Pancreas (tissue), 10 donors: ENCODE measurements at regions not wholly inside any gene's neighbourhood (a gene's known extent, or its start where the extent isn't known, plus 50 kb on each side); places are given as distances from the start of the nearest gene placed in this dataset.

Experiments
- ATAC-seq, 4 donors: fragments of 200-7000 bp; cut with Tn5 transposase; one replicate each; pipeline versions ENCODE4 v1.8.0 to v1.9.1; 2020; ENCODE audit warnings: mild to moderate bottlenecking in 4 of 4, moderate library complexity in 4 of 4
- DNase-seq, 6 donors: peaks; one replicate each; pipeline ENCODE4 v3.0.0-alpha.2; 2020
- FAIRE-seq: peaks from 2 replicates; lab custom pipeline; 2012; peaks lifted over from hg19 to GRCh38; lab: Jason Lieb, UNC
- H3K27ac ChIP-seq, 4 donors: fragments of 200-600 bp; sonication (generic); 1 replicate in 3 of 4; 2 replicates in 1 of 4; pipeline versions ENCODE4 v1.5.0 to v1.8.0; 2020
- H3K27me3 ChIP-seq, 4 donors: fragments of 200-600 bp; one replicate each; pipeline ENCODE4 v1.8.0; 2021
- H3K36me3 ChIP-seq, 3 donors: fragments of 200-600 bp; sonication (generic) in 1 of 3; one replicate each; pipeline versions ENCODE4 v1.5.0 to v1.8.0; 2020 to 2021
- H3K4me1 ChIP-seq, 3 donors: fragments of 200-600 bp; one replicate each; pipeline ENCODE4 v1.8.0; 2021
- H3K4me3 ChIP-seq, 4 donors: fragments of 200-600 bp; sonication (generic) in 2 of 4; one replicate each; pipeline versions ENCODE4 v1.5.0 to v1.8.0; 2020 to 2021
- H3K9me3 ChIP-seq, 4 donors: fragments of 200-600 bp; one replicate each; pipeline ENCODE4 v1.8.0; 2021
- WGBS, 2 donors: extraction: QIAGEN DNeasy Blood & Tissue Kit; methylation state at CpG; one replicate each; pipeline ENCODE4 v1.1.7; 2013; 5-methylcytosine and 5-hydroxymethylcytosine counted together
- intact Hi-C, 3 donors: fragments of 100-400 bp; cut with DNase I; formaldehyde crosslinking; loops; one replicate each; pipeline versions ENCODE4 v1.11.1 to v1.14.2; 2022
- TF ChIP-seq, protein P1 (sequence below), 4 donors: fragments of 200-600 bp; sonication (generic) in 3 of 4; IDR thresholded peaks; one replicate each; pipeline versions ENCODE4 v1.5.0 to v1.8.0; 2021; ENCODE audit warnings: antibody characterized with exemption in 4 of 4
- donor health status: healthy with polysubstance abuse.
- donor health status: DM: no; HTN: no; CAD: no; lungs with moderate emphysema.
- donor health status: DM: no; HTN: no; CAD: no.
- donor health status: control.
- donor health status: control.
- donor health status: Bipolar disorder and iron deficiency.
- donor health status: DM: yes; HTN: yes; CAD: no.
- donor health status: DM: no; HTN: no; CAD: no.
- donor health status: DM: no; HTN: no; CAD: no.
- donor health status: DM: yes; HTN: yes; CAD: no.

DNA sequence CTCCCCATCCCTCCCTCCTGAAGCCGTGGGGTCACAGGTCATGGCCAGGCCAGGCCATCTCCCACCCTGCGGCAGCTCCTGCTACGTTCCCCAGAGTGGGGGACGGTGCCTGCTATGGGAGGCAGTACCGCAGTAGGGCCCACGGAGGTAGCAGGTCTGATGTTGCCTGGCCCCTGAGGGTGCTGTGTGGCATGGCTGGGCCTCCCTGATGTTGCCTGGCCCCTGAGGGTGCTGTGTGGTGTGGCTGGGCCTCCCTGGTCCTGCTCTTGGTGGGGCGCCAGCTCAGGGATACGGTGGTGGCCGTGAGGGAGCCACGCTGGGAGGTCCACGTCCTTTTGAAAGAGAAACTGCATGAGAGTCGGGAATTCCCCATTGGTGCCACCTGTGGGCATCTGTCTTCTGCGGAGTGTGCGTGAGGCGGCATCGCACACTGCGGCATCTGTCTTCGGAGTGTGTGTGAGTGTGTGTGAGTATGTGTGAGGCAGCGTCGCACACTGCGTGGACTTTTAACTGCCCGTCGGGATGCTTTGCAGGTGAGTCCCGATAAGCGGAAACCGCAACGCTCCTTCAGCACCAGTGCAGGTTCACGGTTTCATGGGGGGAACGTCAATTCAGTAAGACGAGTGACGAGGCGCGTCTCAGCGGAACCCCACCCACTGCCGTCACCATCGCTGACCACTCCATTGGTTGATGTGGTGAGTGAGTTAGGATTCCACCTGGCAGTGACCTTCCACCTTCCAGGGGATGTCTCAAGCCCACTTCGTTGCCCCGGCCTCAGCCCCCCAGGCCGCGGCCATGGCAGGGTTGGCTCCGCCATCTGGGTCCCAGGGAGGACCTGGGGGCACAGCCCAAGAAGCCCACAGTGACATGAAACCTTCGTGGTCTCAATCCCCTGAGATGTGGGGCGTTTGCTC lies 51.2 kb upstream of the CFAP46 start:
- Histone ChIP-seq H3K36me3 (no peaks in the 10 kb centered on the region), H3K9me3 (no peaks in the 10 kb centered on the region), H3K27ac (no peak overlapping the region), H3K4me3 (no peak overlapping the region), H3K27me3 (no peaks in the 10 kb centered on the region), H3K4me1 (no peaks in the 10 kb centered on the region)
- intact Hi-C loops: no loop called here
- TF ChIP-seq, protein P1, sequence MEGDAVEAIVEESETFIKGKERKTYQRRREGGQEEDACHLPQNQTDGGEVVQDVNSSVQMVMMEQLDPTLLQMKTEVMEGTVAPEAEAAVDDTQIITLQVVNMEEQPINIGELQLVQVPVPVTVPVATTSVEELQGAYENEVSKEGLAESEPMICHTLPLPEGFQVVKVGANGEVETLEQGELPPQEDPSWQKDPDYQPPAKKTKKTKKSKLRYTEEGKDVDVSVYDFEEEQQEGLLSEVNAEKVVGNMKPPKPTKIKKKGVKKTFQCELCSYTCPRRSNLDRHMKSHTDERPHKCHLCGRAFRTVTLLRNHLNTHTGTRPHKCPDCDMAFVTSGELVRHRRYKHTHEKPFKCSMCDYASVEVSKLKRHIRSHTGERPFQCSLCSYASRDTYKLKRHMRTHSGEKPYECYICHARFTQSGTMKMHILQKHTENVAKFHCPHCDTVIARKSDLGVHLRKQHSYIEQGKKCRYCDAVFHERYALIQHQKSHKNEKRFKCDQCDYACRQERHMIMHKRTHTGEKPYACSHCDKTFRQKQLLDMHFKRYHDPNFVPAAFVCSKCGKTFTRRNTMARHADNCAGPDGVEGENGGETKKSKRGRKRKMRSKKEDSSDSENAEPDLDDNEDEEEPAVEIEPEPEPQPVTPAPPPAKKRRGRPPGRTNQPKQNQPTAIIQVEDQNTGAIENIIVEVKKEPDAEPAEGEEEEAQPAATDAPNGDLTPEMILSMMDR (IDR thresholded peaks at IDR 0.05): no peak
- WGBS, 2 donors: 76 to 83% methylated on average over 43 of the region's 43 CpGs
- FAIRE-seq (no peak), ATAC-seq (no peak), DNase-seq (peak in 2 of 6 donors; percentile 36 to 49)

DNA sequence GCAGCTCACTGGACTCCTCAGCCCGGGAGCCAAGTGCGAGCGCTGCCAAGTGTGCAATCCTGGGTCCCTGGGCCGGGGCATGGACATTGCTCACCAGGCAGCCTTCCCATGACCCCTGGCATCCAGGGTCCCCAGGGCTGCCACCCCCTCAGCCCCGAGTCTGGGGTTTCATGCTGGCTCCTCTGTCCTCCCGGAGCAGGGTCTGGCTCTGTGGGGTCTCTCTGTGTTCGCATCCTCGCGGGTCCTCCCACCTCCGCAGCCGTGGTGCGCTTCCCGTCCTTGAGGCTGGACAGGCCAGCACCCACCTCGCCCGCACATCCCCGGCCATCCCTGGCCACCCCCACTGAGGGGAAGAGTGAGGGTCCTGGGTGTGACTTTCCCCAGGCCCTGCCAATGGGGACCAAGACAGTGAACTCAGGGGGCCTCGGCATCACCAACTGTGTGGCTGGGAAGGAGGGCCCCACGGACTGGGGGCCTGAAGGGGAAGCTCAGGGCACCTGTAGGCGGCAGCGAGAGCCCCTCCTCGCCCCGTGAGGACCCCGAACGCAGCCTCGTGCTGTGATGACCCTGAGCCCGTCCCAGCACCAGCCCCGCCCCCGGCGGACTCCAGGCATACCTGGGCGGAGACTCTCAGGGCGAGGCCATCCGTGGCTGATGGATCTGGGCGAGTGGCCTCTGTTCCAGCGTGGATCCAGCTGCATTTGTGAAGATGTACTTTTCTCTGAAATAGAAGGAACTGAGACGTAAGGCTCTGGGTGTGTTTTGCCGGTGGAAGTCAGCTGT lies 50.3 kb upstream of the CFAP46 start:
- Histone ChIP-seq H3K9me3 (no peaks in the 10 kb centered on the region), H3K4me3 (no peak overlapping the region), H3K4me1 (no peaks in the 10 kb centered on the region), H3K27ac (no peak overlapping the region), H3K36me3 (no peaks in the 10 kb centered on the region), H3K27me3 (no peaks in the 10 kb centered on the region)
- ATAC-seq (no peak), FAIRE-seq (no peak), DNase-seq (peak in 2 of 6 donors; percentile 48 to 60)
- WGBS, 2 donors: 61 to 68% methylated on average over 36 of the region's 36 CpGs
- TF ChIP-seq, protein P1 (IDR thresholded peaks at IDR 0.05): no peak
- intact Hi-C loops: no loop called here
